Neuronal stem cell (in vitro differentiated cells): ENCODE measurements at regions not wholly inside any gene's neighbourhood (a gene's known extent, or its start where the extent isn't known, plus 50 kb on each side); places are given as distances from the start of the nearest gene placed in this dataset.
"Not testable (repeated sequence)": the region's sequence is repeated elsewhere in the genome, so short reads cannot be mapped to it uniquely, and the experiment has no call there.

Source experiments
- DNase-seq: peaks from one replicate; pipeline ENCODE4 v3.0.0-alpha.2; 2013; ENCODE audit warnings: low spot score
- H2AFZ ChIP-seq: one replicate; pipeline ENCODE4 v1.6.1; 2013; ENCODE audit warnings: mild to moderate bottlenecking, low read length, inconsistent platforms
- H2AK5ac ChIP-seq: 2 replicates; pipeline ENCODE4 v1.6.1; 2013; ENCODE audit warnings: low read depth, mild to moderate bottlenecking, inconsistent platforms, low read length, moderate library complexity, mixed read lengths
- H2BK120ac ChIP-seq: 2 replicates; pipeline ENCODE4 v1.6.1; 2013; ENCODE audit warnings: low read depth, mild to moderate bottlenecking, inconsistent platforms, low read length, moderate library complexity, mixed read lengths
- H2BK12ac ChIP-seq: one replicate; pipeline ENCODE4 v1.6.1; 2013; ENCODE audit warnings: low read length, inconsistent platforms
- H2BK15ac ChIP-seq: 2 replicates; pipeline ENCODE4 v1.6.1; 2013; ENCODE audit warnings: mild to moderate bottlenecking, low read length, inconsistent platforms, mixed read lengths
- H2BK5ac ChIP-seq: one replicate; pipeline ENCODE4 v1.6.1; 2013; ENCODE audit warnings: inconsistent platforms, mild to moderate bottlenecking, low read length, moderate library complexity
- H3K14ac ChIP-seq: one replicate; pipeline ENCODE4 v1.6.1; 2013; ENCODE audit warnings: low read length, inconsistent platforms
- H3K18ac ChIP-seq: 2 replicates; pipeline ENCODE4 v1.6.1; 2013; ENCODE audit warnings: low read length, inconsistent platforms
- H3K23ac ChIP-seq: 2 replicates; pipeline ENCODE4 v1.6.1; 2013; ENCODE audit warnings: low read depth, mild to moderate bottlenecking, mixed read lengths, low read length, inconsistent platforms; ENCODE audit not compliant: poor library complexity
- H3K27ac ChIP-seq: replicated peaks from 3 replicates; pipeline ENCODE4 v1.5.1; 2013; ENCODE audit warnings: low read length, inconsistent platforms
- H3K27me3 ChIP-seq, 3 experiments: 2 replicates each; pipeline ENCODE4 v1.6.1; 2013; ENCODE audit warnings: low read length in 3 of 3, mild to moderate bottlenecking in 2 of 3, inconsistent platforms in 1 of 3, low read depth in 1 of 3, mixed read lengths in 1 of 3, moderate library complexity in 1 of 3; ENCODE audit not compliant: control insufficient read depth in 3 of 3, insufficient read depth in 3 of 3
- H3K36me3 ChIP-seq, 2 donors: replicated peaks in 1 of 2; 2 replicates each; pipeline ENCODE4 v1.6.1; 2013; ENCODE audit warnings: low read length in 2 of 2; ENCODE audit not compliant: control insufficient read depth in 2 of 2, insufficient read depth in 2 of 2
- H3K4ac ChIP-seq: 2 replicates; pipeline ENCODE4 v1.6.1; 2013; ENCODE audit warnings: inconsistent platforms, mild to moderate bottlenecking, low read length, moderate library complexity
- H3K4me1 ChIP-seq, 2 donors: 1 replicate in 1 of 2; 2 replicates in 1 of 2; pipeline ENCODE4 v1.6.1; 2013; ENCODE audit warnings: low read length in 2 of 2, low read depth in 1 of 2; ENCODE audit not compliant: control insufficient read depth in 2 of 2, insufficient read depth in 1 of 2
- H3K4me2 ChIP-seq: one replicate; pipeline ENCODE4 v1.6.1; 2013; ENCODE audit warnings: mild to moderate bottlenecking, low read length, inconsistent platforms; ENCODE audit not compliant: insufficient read depth, poor library complexity, severe bottlenecking
- H3K4me3 ChIP-seq, 2 donors: 2 replicates each; pipeline ENCODE4 v1.5.1; 2013; ENCODE audit warnings: low read length in 2 of 2, mild to moderate bottlenecking in 2 of 2, inconsistent platforms in 1 of 2, moderate library complexity in 1 of 2
- H3K79me1 ChIP-seq: one replicate; pipeline ENCODE4 v1.6.1; 2013; ENCODE audit warnings: low read depth, mild to moderate bottlenecking, inconsistent platforms, low read length, moderate library complexity
- H3K9ac ChIP-seq: one replicate; pipeline ENCODE4 v1.6.1; 2013; ENCODE audit warnings: mild to moderate bottlenecking, low read depth, low read length, inconsistent platforms; ENCODE audit not compliant: poor library complexity
- H3K9me3 ChIP-seq, 2 donors: replicated peaks in 1 of 2; 2 replicates each; pipeline versions ENCODE3 to v1.6.1; 2013; ENCODE audit warnings: low read length in 2 of 2, mild to moderate bottlenecking in 2 of 2, inconsistent platforms in 1 of 2, low read depth in 1 of 2, mixed read lengths in 1 of 2, moderate library complexity in 1 of 2; ENCODE audit not compliant: control insufficient read depth in 2 of 2, insufficient read depth in 1 of 2
- H4K8ac ChIP-seq: one replicate; pipeline ENCODE4 v1.6.1; 2013; ENCODE audit warnings: low read depth, mild to moderate bottlenecking, inconsistent platforms, low read length, moderate library complexity
- H4K91ac ChIP-seq: one replicate; pipeline ENCODE4 v1.6.1; 2013; ENCODE audit warnings: low read length, low read depth, mild to moderate bottlenecking, inconsistent platforms; ENCODE audit not compliant: poor library complexity
- WGBS, 2 donors: extraction: QIAGEN DNeasy Blood & Tissue Kit; methylation state at CpG; one replicate each; pipeline ENCODE4 v1.1.7; 2013; ENCODE audit warnings: missing lambda C conversion rate in 2 of 2, mixed read lengths in 1 of 2; ENCODE audit not compliant: insufficient read length in 2 of 2, insufficient replicate concordance in 1 of 2; ENCODE audit errors: extremely low coverage in 2 of 2; 5-methylcytosine and 5-hydroxymethylcytosine counted together

DNA sequence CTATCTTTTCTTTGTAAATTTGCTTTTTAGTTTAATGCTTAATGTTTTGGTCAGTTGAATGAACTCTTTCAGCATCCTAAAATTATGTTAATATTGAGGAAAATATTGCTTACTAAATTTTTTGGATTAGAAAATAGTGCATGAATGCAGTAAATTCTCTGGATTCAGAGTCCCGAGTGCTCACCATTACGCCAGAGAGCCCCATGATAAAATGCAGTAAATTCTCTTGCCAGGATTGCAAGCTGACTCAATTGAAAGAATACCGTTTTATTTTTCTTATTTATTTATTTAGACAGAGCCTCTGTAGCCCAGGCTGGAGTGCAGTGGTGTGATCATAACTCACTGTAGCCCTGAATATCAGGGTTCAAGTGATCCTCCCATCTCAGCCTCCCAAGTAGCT is 60.9 kb upstream of the ENPEP start:
- Histone ChIP-seq H3K9me3 (no peaks in the 10 kb centered on the region), H3K9ac (no peak overlapping the region), H2BK15ac (no peak overlapping the region), H2AK5ac (no peak overlapping the region), H3K79me1 (no peaks in the 10 kb centered on the region), H2BK120ac (no peak overlapping the region), H2AFZ (no peak overlapping the region), H4K8ac (no peak overlapping the region), H3K4me2 (no peak overlapping the region), H4K91ac (no peak overlapping the region), H3K27ac (no peak overlapping the region), H3K23ac (no peak overlapping the region), H3K4me1 (peaks cover 0 to 3% of the 10 kb centered on the region in 2 donors), H3K14ac (no peak overlapping the region), H3K27me3 (no peaks in the 10 kb centered on the region), H3K4me3 (no peak overlapping the region), H2BK5ac (no peak overlapping the region), H2BK12ac (no peak overlapping the region), H3K18ac (no peak overlapping the region), H3K36me3 (no peaks in the 10 kb centered on the region), H3K4ac (no peak overlapping the region)
- no CpG with 5 or more reads among the region's 3 CpGs for WGBS, 2 donors
- no peak for DNase-seq

DNA sequence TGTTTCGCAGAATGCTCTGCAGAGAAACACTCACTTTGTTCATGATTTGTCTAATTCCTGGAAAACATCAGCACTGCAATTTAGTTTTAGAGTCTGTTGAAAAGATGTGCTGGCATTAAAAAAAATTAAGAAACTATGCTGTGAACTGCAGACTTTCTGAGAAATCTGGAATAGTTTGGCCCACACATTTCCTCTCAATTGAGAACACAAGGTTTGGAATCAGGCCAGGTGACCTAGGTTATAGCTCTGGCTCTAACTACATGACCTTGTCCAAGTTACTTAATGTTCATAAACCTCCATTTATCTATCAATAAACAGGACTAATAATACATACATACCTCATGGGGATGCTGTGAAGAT is 61.4 kb upstream of the ENPEP start:
- H3K4me3 ChIP-seq = no peak overlapping the region
- H4K8ac ChIP-seq = no peak overlapping the region
- no peak overlapping the region for H3K27ac ChIP-seq
- no peak overlapping the region for H3K4ac ChIP-seq
- no peaks in the 10 kb centered on the region for H3K79me1 ChIP-seq
- WGBS, 2 donors = no CpG with 5 or more reads among the region's 1 CpG
- no peak for DNase-seq
- no peak overlapping the region for H4K91ac ChIP-seq
- H2BK5ac ChIP-seq = no peak overlapping the region
- no peak overlapping the region for H3K9ac ChIP-seq
- H3K9me3 ChIP-seq = no peaks in the 10 kb centered on the region
- no peak overlapping the region for H3K4me2 ChIP-seq
- H3K36me3 ChIP-seq = no peaks in the 10 kb centered on the region
- no peak overlapping the region for H3K14ac ChIP-seq
- no peak overlapping the region for H3K18ac ChIP-seq
- no peak overlapping the region for H2BK12ac ChIP-seq
- no peak overlapping the region for H2AK5ac ChIP-seq
- no peaks in the 10 kb centered on the region for H3K27me3 ChIP-seq
- peaks cover 0 to 3% of the 10 kb centered on the region in 2 donors for H3K4me1 ChIP-seq
- H2AFZ ChIP-seq = no peak overlapping the region
- no peak overlapping the region for H3K23ac ChIP-seq
- H2BK120ac ChIP-seq = no peak overlapping the region
- no peak overlapping the region for H2BK15ac ChIP-seq

DNA sequence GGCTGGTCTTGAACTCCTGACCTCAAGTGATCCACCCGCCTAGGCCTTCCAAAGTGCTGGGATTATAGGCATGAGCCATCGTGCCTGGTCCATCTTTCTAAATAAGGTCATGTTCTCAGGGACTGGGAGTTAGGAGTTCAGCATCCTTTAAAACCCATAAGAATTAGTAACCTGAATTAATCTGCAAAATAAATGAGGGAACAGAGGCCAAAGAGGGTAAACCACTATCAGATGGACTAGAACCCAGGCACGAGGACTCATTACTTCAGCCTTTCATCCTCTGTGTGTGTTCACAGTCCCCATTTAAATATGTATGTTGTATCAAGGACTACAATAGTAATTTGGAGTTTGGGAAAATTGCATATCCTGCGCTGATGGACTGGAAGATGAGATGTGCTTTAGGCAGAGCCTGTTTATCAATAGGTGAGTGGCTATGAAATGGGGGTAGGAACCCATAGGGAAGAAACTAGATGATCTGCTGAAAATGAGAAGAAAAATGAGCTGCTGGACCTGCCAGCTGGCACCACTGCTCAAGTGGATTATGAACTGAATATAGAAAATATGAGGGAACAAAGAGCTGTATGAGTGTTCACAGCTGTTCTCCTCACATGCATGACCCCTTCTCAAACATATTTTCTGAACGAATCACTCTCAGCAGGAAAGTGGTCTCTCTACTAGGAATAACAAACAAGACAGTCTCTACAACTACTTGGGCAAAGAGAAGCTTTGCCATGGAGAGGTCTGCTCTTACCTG is 62.0 kb upstream of the ENPEP start:
- not testable (repeated sequence) for H3K18ac ChIP-seq, H3K36me3 ChIP-seq, H3K23ac ChIP-seq, H3K4me2 ChIP-seq, H2BK12ac ChIP-seq, H4K91ac ChIP-seq, DNase-seq, H3K14ac ChIP-seq, H3K4me1 ChIP-seq, H3K27me3 ChIP-seq, H2AK5ac ChIP-seq, H3K4ac ChIP-seq, H3K27ac ChIP-seq, H3K79me1 ChIP-seq, H2AFZ ChIP-seq, H2BK5ac ChIP-seq, H3K4me3 ChIP-seq, H3K9ac ChIP-seq, H3K9me3 ChIP-seq, H2BK15ac ChIP-seq, H2BK120ac ChIP-seq, H4K8ac ChIP-seq
- no CpG with 5 or more reads among the region's 5 CpGs for WGBS, 2 donors

DNA sequence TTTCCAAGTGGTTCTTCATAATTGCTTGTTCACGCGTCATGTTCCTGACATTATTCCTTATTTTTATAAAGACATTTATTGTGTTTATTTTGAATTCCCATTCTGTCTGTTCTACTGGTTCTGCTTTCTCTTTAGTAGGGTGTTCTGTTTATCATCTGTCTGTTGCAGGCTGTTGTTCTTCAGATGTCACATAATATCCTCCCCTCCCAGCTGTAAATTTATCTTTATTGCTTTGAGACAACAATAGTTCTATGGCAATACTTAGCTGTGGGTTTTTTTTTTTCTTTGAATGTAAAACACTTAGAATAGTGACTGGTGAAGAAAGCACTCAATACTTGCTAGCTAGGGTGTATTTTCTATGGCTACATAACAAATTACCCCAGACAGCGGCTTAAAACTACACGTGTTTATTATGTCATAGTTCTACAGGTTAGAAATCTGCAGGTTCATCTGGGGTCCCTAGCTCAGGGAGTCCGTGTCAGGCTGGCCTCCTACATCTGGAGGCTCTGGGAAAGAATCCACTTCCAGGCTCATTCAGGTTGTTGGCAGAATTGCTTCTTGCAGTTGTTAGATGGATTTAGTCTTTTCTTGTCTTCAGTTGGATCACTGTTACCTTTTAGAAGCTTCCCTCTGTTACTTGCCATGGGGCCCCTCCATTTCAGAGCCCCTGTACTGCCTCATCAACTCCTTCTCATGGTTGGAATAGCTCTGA is 63.4 kb upstream of the ENPEP start:
- H3K79me1 ChIP-seq = no peaks in the 10 kb centered on the region
- no peak overlapping the region for H2BK15ac ChIP-seq
- H3K18ac ChIP-seq = no peak overlapping the region
- H3K36me3 ChIP-seq = no peaks in the 10 kb centered on the region
- no peaks in the 10 kb centered on the region for H3K9me3 ChIP-seq
- no CpG with 5 or more reads among the region's 5 CpGs for WGBS, 2 donors
- no peak overlapping the region for H3K27ac ChIP-seq
- H3K4me3 ChIP-seq = no peak overlapping the region
- no peak overlapping the region for H2AK5ac ChIP-seq
- H4K91ac ChIP-seq = no peak overlapping the region
- H2BK5ac ChIP-seq = no peak overlapping the region
- no peak overlapping the region for H3K23ac ChIP-seq
- H2BK120ac ChIP-seq = no peak overlapping the region
- H2AFZ ChIP-seq = no peak overlapping the region
- H3K4me2 ChIP-seq = no peak overlapping the region
- no peak overlapping the region for H3K4ac ChIP-seq
- DNase-seq = no peak
- peaks cover 0 to 3% of the 10 kb centered on the region in 2 donors for H3K4me1 ChIP-seq
- H3K14ac ChIP-seq = no peak overlapping the region
- no peaks in the 10 kb centered on the region for H3K27me3 ChIP-seq
- H4K8ac ChIP-seq = no peak overlapping the region
- no peak overlapping the region for H2BK12ac ChIP-seq
- no peak overlapping the region for H3K9ac ChIP-seq
